Lung (tissue), 11 donors: ENCODE measurements at regions not wholly inside any gene's neighbourhood (a gene's known extent, or its start where the extent isn't known, plus 50 kb on each side); places are given as distances from the start of the nearest gene placed in this dataset.

Source experiments
- ATAC-seq: fragments of 200-7000 bp; cut with Tn5 transposase; one replicate; pipeline ENCODE4 v1.9.1; 2020; ENCODE audit warnings: moderate number of reproducible peaks; ENCODE audit not compliant: insufficient read depth, low FRiP score
- DNase-seq, 3 donors: peaks; one replicate each; pipeline ENCODE4 v3.0.0-alpha.2; 2013 to 2017
- H3K27ac ChIP-seq, 2 donors: one replicate each; pipeline ENCODE4 v1.5.1; 2013; ENCODE audit warnings: mild to moderate bottlenecking in 2 of 2, moderate library complexity in 2 of 2, control low read depth in 1 of 2, inconsistent platforms in 1 of 2, low read depth in 1 of 2, low read length in 1 of 2
- H3K27me3 ChIP-seq, 3 donors: one replicate each; pipeline ENCODE4 v1.5.1; 2013; ENCODE audit warnings: low read length in 2 of 3; ENCODE audit not compliant: control insufficient read depth in 3 of 3, insufficient read depth in 3 of 3
- H3K36me3 ChIP-seq, 4 donors: one replicate each; pipeline ENCODE4 v1.5.1; 2013; ENCODE audit warnings: low read length in 4 of 4, mild to moderate bottlenecking in 1 of 4, moderate library complexity in 1 of 4; ENCODE audit not compliant: control insufficient read depth in 4 of 4, insufficient read depth in 4 of 4
- H3K4me1 ChIP-seq, 5 donors: one replicate each; pipeline ENCODE4 v1.5.1; 2013; ENCODE audit warnings: low read length in 5 of 5, mild to moderate bottlenecking in 2 of 5, moderate library complexity in 1 of 5; ENCODE audit not compliant: control insufficient read depth in 5 of 5, insufficient read depth in 5 of 5
- H3K4me3 ChIP-seq: one replicate; pipeline ENCODE4 v1.5.1; 2013; ENCODE audit warnings: mild to moderate bottlenecking, control low read depth, moderate library complexity
- H3K9ac ChIP-seq, 2 donors: one replicate each; pipeline ENCODE4 v1.5.1; 2013; ENCODE audit warnings: low read length in 2 of 2, control low read depth in 1 of 2; ENCODE audit not compliant: insufficient read depth in 1 of 2
- H3K9me3 ChIP-seq, 4 donors: one replicate each; pipeline ENCODE4 v1.5.1; 2013; ENCODE audit warnings: low read length in 3 of 4, mild to moderate bottlenecking in 1 of 4, moderate library complexity in 1 of 4; ENCODE audit not compliant: control insufficient read depth in 4 of 4, insufficient read depth in 3 of 4
- CTCF ChIP-seq: IDR thresholded peaks from 2 replicates; pipeline ENCODE4 v1.5.1; 2012; ENCODE audit warnings: mild to moderate bottlenecking; ENCODE audit errors: control extremely low read depth, extremely low read depth
- WGBS, 2 donors: extraction: QIAGEN DNeasy Blood & Tissue Kit; methylation state at CpG; one replicate each; pipeline ENCODE4 v1.1.7; 2013; 5-methylcytosine and 5-hydroxymethylcytosine counted together
- donor health status: control.
- donor health status: control.
- donor health status: Bipolar disorder and iron deficiency.
- donor health status: healthy.
- donor health status: DM: yes; HTN: yes; CAD: no.

GRCh38 chr2:155622443-155622842, 710.1 kb downstream of the NR4A2 start:
- H3K36me3 ChIP-seq: no peaks in the 10 kb centered on the region
- H3K27me3 ChIP-seq: no peaks in the 10 kb centered on the region
- H3K9ac ChIP-seq: no peak overlapping the region
- no peaks in the 10 kb centered on the region for H3K4me1 ChIP-seq
- no peak for ATAC-seq
- no peak for TF ChIP-seq CTCF
- no peak overlapping the region for H3K27ac ChIP-seq
- no peak overlapping the region for H3K4me3 ChIP-seq
- no peaks in the 10 kb centered on the region for H3K9me3 ChIP-seq
- DNase-seq: no peak
- 0 to 41% methylated on average over 1 of the region's 1 CpG for WGBS, 2 donors

GRCh38 chr2:155600914-155601760, 731.4 kb downstream of the NR4A2 start:
- WGBS, 2 donors: 83 to 91% methylated on average over 10 of the region's 10 CpGs
- DNase-seq (no peak), ATAC-seq (no peak)
- Histone ChIP-seq H3K4me3 (no peak overlapping the region), H3K9me3 (peaks cover 0 to 10% (median under 1%) of the 10 kb centered on the region in 4 donors), H3K9ac (no peak overlapping the region), H3K4me1 (no peaks in the 10 kb centered on the region), H3K27me3 (no peaks in the 10 kb centered on the region), H3K36me3 (no peaks in the 10 kb centered on the region), H3K27ac (no peak overlapping the region)
- TF ChIP-seq CTCF: no peak

GRCh38 chr2:155600296-155600695, 732.2 kb downstream of the NR4A2 start:
- DNase-seq (no peak), ATAC-seq (no peak)
- Histone ChIP-seq H3K9me3 (peaks cover 0 to 10% (median 1%) of the 10 kb centered on the region in 4 donors), H3K9ac (no peak overlapping the region), H3K27me3 (no peaks in the 10 kb centered on the region), H3K36me3 (no peaks in the 10 kb centered on the region), H3K4me1 (no peaks in the 10 kb centered on the region), H3K27ac (no peak overlapping the region), H3K4me3 (no peak overlapping the region)
- TF ChIP-seq CTCF: no peak
- 82 to 86% methylated on average over 10 of the region's 10 CpGs for WGBS, 2 donors
